Karpas-422 (cell line): ENCODE measurements at regions not wholly inside any gene's neighbourhood (a gene's known extent, or its start where the extent isn't known, plus 50 kb on each side); places are given as distances from the start of the nearest gene placed in this dataset.
"Not testable (repeated sequence)": the region's sequence is repeated elsewhere in the genome, so short reads cannot be mapped to it uniquely, and the experiment has no call there.

Experiments used
- DNase-seq: peaks from one replicate; pipeline ENCODE4 v3.0.0-alpha.2; 2015
- H2AFZ ChIP-seq: fragments of 200-600 bp; sonication (generic); 2 replicates; pipeline ENCODE4 v1.6.1; 2014; ENCODE audit warnings: antibody characterized with exemption, low read length, mixed read lengths
- H3K27ac ChIP-seq: fragments of 200-600 bp; sonication (generic); 2 replicates; pipeline ENCODE4 v1.5.1; 2014; ENCODE audit warnings: mild to moderate bottlenecking, low read length, moderate library complexity
- H3K27me3 ChIP-seq: fragments of 200-600 bp; sonication (generic); 2 replicates; pipeline ENCODE4 v1.6.1; 2014; ENCODE audit warnings: low read length, mixed read lengths
- H3K36me3 ChIP-seq: fragments of 200-600 bp; sonication (generic); 2 replicates; pipeline ENCODE4 v1.6.1; 2014; ENCODE audit warnings: low read length, mixed read lengths; ENCODE audit not compliant: insufficient read depth
- H3K4me1 ChIP-seq: fragments of 200-600 bp; sonication (generic); 2 replicates; pipeline ENCODE4 v1.6.1; 2014; ENCODE audit warnings: mild to moderate bottlenecking, low read length, mixed read lengths
- H3K4me2 ChIP-seq: fragments of 200-600 bp; sonication (generic); 2 replicates; pipeline ENCODE4 v1.6.1; 2014; ENCODE audit warnings: low read length, low read depth, mild to moderate bottlenecking; ENCODE audit not compliant: poor library complexity, severe bottlenecking
- H3K4me3 ChIP-seq: fragments of 200-600 bp; sonication (generic); 2 replicates; pipeline ENCODE4 v1.5.1; 2014; ENCODE audit warnings: mild to moderate bottlenecking, antibody characterized with exemption, low read length, mixed read lengths
- H3K79me2 ChIP-seq: fragments of 200-600 bp; sonication (generic); 2 replicates; pipeline ENCODE4 v1.6.1; 2014; ENCODE audit warnings: mild to moderate bottlenecking, low read length, mixed read lengths
- H3K9ac ChIP-seq: fragments of 200-600 bp; sonication (generic); 2 replicates; pipeline ENCODE4 v1.6.0; 2014; ENCODE audit warnings: low read length
- H3K9me2 ChIP-seq: fragments of 200-600 bp; sonication (generic), shearing (Covaris generic); replicated peaks from 2 replicates; pipeline ENCODE4 v1.6.0; 2014; ENCODE audit warnings: mild to moderate bottlenecking, low read length, moderate library complexity; ENCODE audit not compliant: insufficient read depth
- H3K9me3 ChIP-seq: fragments of 300-700, 200-600 bp; sonication (generic); 2 replicates; pipeline ENCODE4 v1.6.1; 2014; ENCODE audit warnings: low read length, mixed read lengths
- H4K20me1 ChIP-seq: fragments of 200-600 bp; sonication (generic); 2 replicates; pipeline ENCODE4 v1.6.1; 2014; ENCODE audit warnings: mild to moderate bottlenecking, antibody characterized with exemption, low read length, low read depth; ENCODE audit not compliant: insufficient read depth

DNA sequence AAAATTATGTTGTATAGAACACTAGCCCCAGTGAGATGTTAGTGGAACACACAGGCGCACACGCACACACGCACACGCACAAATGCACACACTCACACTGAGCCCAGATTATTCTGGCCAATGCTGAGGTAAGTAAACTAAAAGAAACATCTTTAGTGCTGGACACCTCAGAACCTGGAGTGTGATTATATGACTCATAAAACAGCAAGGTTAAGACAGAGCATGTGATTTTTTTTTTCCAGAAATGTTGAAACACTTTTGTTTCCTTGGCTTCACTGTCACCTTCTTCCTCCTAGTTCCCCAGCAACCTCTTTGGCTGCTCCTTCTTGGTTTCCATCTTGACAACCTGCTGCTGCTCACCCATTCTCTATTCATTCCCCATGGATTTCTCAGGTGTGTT is 141.0 kb upstream of the ALG10B start:
- DNase-seq: no peak
- Histone ChIP-seq H3K4me3 (no peak overlapping the region), H3K4me1 (no peaks in the 10 kb centered on the region), H3K9me3 (0 out of 2 replicates have a peak, but pooled peaks cover 3% of the 10 kb centered on the region), H3K9ac (no peak overlapping the region), H4K20me1 (no peaks in the 10 kb centered on the region), H3K27me3 (no peaks in the 10 kb centered on the region), H3K9me2 (no peaks in the 10 kb centered on the region), H3K27ac (no peak overlapping the region), H3K36me3 (no peaks in the 10 kb centered on the region), H2AFZ (no peak overlapping the region), H3K79me2 (no peaks in the 10 kb centered on the region), H3K4me2 (no peak overlapping the region)

DNA sequence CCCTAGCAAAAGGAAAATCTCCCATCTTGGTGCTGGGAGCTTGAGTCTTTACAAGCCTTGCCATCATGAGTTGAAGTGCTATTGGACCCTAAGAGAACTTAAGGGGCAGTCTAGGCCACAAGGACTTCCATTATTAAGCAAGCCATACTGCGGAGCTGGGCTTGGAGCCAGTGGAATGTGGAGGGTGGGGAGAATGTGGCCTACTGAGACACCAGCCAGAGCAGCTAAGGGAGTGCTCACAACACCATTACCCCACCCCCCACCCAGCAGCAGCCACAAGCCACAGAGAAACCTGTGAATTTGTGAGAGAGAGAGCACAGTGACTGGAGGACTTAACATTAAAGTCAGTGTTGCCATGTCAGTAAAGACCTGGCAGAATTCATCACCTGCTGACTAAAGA is 133.0 kb upstream of the ALG10B start:
- H3K4me2 ChIP-seq, H3K4me3 ChIP-seq, H3K4me1 ChIP-seq, H3K9me3 ChIP-seq, H3K36me3 ChIP-seq, H3K27ac ChIP-seq, DNase-seq, H3K79me2 ChIP-seq, H4K20me1 ChIP-seq, H2AFZ ChIP-seq, H3K9ac ChIP-seq, H3K27me3 ChIP-seq, H3K9me2 ChIP-seq: not testable (repeated sequence)

DNA sequence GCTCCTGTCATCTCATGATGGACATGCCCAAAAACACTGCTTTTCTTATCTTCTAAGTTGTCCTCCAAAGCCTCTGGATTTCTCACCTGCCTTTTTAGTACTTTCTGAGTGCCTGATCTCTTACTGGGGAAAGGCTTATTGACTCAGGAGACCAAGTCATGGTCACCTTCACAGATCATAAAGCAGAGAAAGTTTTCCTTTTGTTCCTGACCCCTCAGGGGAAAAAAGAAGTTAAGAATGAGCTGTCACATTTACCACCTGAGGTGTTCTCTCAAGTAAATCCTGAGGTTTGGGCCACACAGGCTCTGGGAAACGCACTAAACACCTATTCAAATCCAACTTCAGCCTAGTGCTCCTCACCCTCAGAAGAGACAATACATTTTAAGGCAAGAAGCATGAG is 119.3 kb upstream of the ALG10B start:
- not testable (repeated sequence) for H4K20me1 ChIP-seq, H3K9me3 ChIP-seq, DNase-seq, H3K4me1 ChIP-seq, H3K4me3 ChIP-seq, H3K79me2 ChIP-seq, H3K9me2 ChIP-seq, H2AFZ ChIP-seq, H3K9ac ChIP-seq, H3K27ac ChIP-seq, H3K4me2 ChIP-seq, H3K36me3 ChIP-seq, H3K27me3 ChIP-seq

DNA sequence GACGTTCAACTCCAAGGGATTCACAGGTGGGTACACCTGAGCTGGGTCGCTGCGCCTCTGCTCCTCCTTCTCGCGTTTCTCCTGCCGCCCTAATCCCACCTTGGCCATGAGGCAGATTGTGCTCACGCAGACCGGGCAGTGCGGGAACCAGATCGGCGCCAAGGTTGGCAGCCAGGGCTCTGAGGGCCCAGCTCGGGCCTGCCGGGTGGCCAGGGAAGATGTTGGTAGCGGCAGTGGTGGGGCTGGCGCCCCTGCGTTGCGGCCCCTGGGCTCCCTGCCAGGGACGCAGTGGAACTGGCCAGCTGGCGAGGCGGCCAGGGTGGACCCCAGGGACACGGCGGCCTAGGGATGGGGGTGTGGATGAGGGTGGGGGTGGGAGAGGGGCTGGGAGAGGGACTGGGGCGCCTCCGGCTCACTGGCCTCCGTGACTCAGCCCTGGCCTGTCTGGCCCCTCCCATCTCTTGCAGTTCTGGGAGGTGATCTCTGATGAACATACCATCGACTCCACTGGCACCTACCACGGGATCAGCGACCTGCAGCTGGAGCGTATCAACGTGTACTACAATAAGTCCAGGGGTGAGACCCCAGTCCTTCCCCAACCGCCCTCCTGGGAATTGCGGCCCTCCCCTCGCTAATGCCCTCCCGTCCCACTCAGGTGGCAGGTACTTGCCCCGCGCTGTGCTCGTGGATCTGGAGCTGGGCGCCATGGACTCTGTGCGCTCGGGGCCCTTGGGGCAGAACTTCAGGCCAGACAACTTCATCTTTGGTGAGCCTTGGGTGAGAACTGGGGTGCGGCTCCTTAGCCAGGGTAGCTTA is 114.9 kb upstream of the ALG10B start:
- no peaks in the 10 kb centered on the region for H3K9me2 ChIP-seq
- no peak overlapping the region for H3K4me2 ChIP-seq
- no peaks in the 10 kb centered on the region for H3K79me2 ChIP-seq
- no peaks in the 10 kb centered on the region for H4K20me1 ChIP-seq
- H3K9ac ChIP-seq: no peak overlapping the region
- H3K27ac ChIP-seq: no peak overlapping the region
- H3K36me3 ChIP-seq: no peaks in the 10 kb centered on the region
- H2AFZ ChIP-seq: no peak overlapping the region
- no peak overlapping the region for H3K4me3 ChIP-seq
- DNase-seq: no peak
- no peaks in the 10 kb centered on the region for H3K27me3 ChIP-seq
- no peaks in the 10 kb centered on the region for H3K9me3 ChIP-seq
- no peaks in the 10 kb centered on the region for H3K4me1 ChIP-seq

DNA sequence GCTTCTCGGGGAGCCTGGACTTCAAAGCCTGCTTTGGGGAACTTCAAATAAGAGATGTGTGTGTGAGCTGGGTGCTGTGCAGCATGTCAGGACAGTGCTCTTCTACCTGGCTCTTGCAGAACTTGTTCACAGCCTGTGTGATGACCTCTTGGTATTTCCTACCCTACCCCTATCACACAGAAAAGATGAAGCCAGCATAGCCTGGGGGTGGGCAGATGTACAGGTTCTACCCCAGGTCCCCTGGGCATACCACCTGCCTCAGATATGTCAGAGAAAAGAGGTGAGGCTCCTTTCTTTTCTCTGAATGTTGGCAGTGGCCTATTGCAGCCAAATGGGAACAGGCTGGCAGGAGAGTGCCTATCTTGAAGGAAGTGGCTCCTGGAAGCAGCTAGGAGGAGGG is 111.7 kb upstream of the ALG10B start:
- Histone ChIP-seq H3K4me2 (no peak overlapping the region), H4K20me1 (no peaks in the 10 kb centered on the region), H2AFZ (no peak overlapping the region), H3K79me2 (no peaks in the 10 kb centered on the region), H3K27ac (no peak overlapping the region), H3K9me3 (no peaks in the 10 kb centered on the region), H3K36me3 (no peaks in the 10 kb centered on the region), H3K9me2 (no peaks in the 10 kb centered on the region), H3K4me1 (no peaks in the 10 kb centered on the region), H3K4me3 (no peak overlapping the region), H3K9ac (no peak overlapping the region), H3K27me3 (no peaks in the 10 kb centered on the region)
- DNase-seq: no peak

DNA sequence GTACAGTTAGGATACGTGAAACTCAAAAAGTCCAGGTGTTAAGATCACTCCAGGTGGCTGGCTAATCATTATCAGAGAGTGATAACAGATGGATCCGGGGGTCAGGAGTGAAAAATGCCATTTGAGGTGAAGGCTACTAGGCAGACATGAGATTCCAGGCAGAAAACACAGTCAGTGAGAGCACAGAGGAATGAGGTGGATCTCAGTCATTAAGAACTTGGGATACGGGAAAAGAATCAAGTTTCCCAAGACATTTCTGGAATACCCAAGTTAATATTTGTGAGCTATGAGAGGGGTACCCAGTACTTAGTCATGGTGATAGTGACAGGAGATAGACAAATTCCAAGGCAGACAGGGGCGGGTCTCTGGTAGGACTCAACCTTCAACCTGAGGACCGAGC is 94.6 kb upstream of the ALG10B start:
- no peak overlapping the region for H3K27ac ChIP-seq
- no peak overlapping the region for H3K4me3 ChIP-seq
- H3K4me2 ChIP-seq: no peak overlapping the region
- no peaks in the 10 kb centered on the region for H4K20me1 ChIP-seq
- no peaks in the 10 kb centered on the region for H3K9me2 ChIP-seq
- DNase-seq: no peak
- H3K36me3 ChIP-seq: no peaks in the 10 kb centered on the region
- no peaks in the 10 kb centered on the region for H3K4me1 ChIP-seq
- no peak overlapping the region for H3K9ac ChIP-seq
- no peaks in the 10 kb centered on the region for H3K27me3 ChIP-seq
- H3K9me3 ChIP-seq: no peaks in the 10 kb centered on the region
- no peaks in the 10 kb centered on the region for H3K79me2 ChIP-seq
- no peak overlapping the region for H2AFZ ChIP-seq

DNA sequence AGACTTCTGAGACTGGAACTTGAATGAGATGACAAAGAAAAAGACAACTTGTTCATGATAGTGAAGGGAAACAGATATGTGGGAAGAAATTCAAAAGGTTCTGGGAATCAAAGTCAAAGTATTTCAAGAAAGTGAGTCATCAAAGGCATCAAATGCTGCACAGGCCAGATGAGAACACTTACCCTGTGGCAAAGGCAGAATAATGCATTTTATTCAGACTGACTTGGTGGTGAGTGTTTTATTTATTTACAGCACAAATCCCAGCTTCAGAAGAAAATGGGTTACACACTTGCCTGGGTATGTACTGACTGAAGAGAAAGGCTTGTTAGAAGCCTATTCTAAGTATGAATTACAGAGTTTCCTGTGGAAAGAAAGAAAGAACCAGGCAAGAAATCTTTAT is 78.2 kb upstream of the ALG10B start:
- H3K4me2 ChIP-seq, H3K79me2 ChIP-seq, H2AFZ ChIP-seq, DNase-seq, H4K20me1 ChIP-seq, H3K4me1 ChIP-seq, H3K36me3 ChIP-seq, H3K27me3 ChIP-seq, H3K27ac ChIP-seq, H3K9me3 ChIP-seq, H3K9me2 ChIP-seq, H3K9ac ChIP-seq, H3K4me3 ChIP-seq: not testable (repeated sequence)

DNA sequence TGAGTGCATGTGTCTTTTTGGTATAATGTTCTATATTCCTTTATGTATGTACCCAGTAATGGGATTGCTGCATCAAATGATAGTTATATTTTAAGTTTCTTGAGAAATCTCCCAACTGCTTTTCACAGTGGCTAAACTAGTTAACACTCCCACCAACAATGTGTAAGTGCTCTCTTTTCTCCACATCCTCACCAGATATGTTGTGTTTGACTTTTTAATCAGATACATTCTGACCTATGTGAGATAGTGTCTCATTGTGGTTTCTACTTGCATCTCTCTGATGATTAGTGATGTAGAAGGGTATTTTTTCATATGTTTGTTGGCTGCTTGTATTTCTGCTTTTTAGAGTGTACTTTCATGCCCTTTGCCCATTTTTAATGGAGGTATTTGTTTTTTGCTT is 62.8 kb upstream of the ALG10B start:
- Histone ChIP-seq H3K9me2 (no peaks in the 10 kb centered on the region), H3K4me3 (no peak overlapping the region), H3K27ac (no peak overlapping the region), H3K79me2 (no peaks in the 10 kb centered on the region), H3K4me1 (no peaks in the 10 kb centered on the region), H2AFZ (no peak overlapping the region), H3K9ac (no peak overlapping the region), H3K9me3 (peaks cover 10% of the 10 kb centered on the region; the same call in 1 of the 2 replicates), H3K27me3 (no peaks in the 10 kb centered on the region), H4K20me1 (no peaks in the 10 kb centered on the region), H3K4me2 (no peak overlapping the region), H3K36me3 (no peaks in the 10 kb centered on the region)
- DNase-seq: no peak
